Fibroblast of pulmonary artery (primary cell): ENCODE measurements at regions not wholly inside any gene's neighbourhood (a gene's known extent, or its start where the extent isn't known, plus 50 kb on each side); places are given as distances from the start of the nearest gene placed in this dataset.

ENCODE experiments used
- DNase-seq: peaks from one replicate; pipeline ENCODE4 v3.0.0-alpha.2; 2010; ENCODE audit warnings: low read depth
- H3K4me3 ChIP-seq: replicated peaks from 2 replicates; pipeline ENCODE4 v1.5.1; 2011; ENCODE audit warnings: low read depth, mild to moderate bottlenecking, control low read depth, low read length, moderate library complexity
- CTCF ChIP-seq: IDR thresholded peaks from 2 replicates; pipeline ENCODE4 v1.5.1; 2011; ENCODE audit warnings: mild to moderate bottlenecking, control low read depth, low read length, inconsistent platforms; ENCODE audit errors: missing control alignments

- no peak for TF ChIP-seq CTCF
- no peak for DNase-seq
- no peak overlapping the region for H3K4me3 ChIP-seq
Observed at GRCh38 chrX:5586726-5587125, 641.9 kb downstream of the NLGN4X start.

GRCh38 chrX:5575407-5575806 is 653.3 kb downstream of the NLGN4X start:
- TF ChIP-seq CTCF = no peak
- no peak overlapping the region for H3K4me3 ChIP-seq
- DNase-seq = no peak

- TF ChIP-seq CTCF = no peak
- no peak for DNase-seq
- no peak overlapping the region for H3K4me3 ChIP-seq
Observed at GRCh38 chrX:5568934-5569333, 659.7 kb downstream of the NLGN4X start.

GRCh38 chrX:5559386-5559785 is 669.3 kb downstream of the NLGN4X start:
- no peak overlapping the region for H3K4me3 ChIP-seq
- no peak for TF ChIP-seq CTCF
- DNase-seq = no peak

- H3K4me3 ChIP-seq = no peak overlapping the region
- TF ChIP-seq CTCF = no peak
- DNase-seq = no peak
Observed at GRCh38 chrX:5549512-5549911, 679.2 kb downstream of the NLGN4X start.

GRCh38 chrX:5537098-5537497 is 691.6 kb downstream of the NLGN4X start:
- TF ChIP-seq CTCF = no peak
- no peak overlapping the region for H3K4me3 ChIP-seq
- no peak for DNase-seq

GRCh38 chrX:5536261-5536660 is 692.4 kb downstream of the NLGN4X start:
- no peak for DNase-seq
- no peak overlapping the region for H3K4me3 ChIP-seq
- no peak for TF ChIP-seq CTCF
